Activated CD4-positive, alpha-beta T cell treated with anti-CD3 and anti-CD28 coated beads for 48 hours (primary cell): ENCODE measurements at regions not wholly inside any gene's neighbourhood (a gene's known extent, or its start where the extent isn't known, plus 50 kb on each side); places are given as distances from the start of the nearest gene placed in this dataset.

ENCODE experiments used
- DNase-seq: peaks from one replicate; pipeline ENCODE4 v3.0.0-alpha.2; 2020

DNA sequence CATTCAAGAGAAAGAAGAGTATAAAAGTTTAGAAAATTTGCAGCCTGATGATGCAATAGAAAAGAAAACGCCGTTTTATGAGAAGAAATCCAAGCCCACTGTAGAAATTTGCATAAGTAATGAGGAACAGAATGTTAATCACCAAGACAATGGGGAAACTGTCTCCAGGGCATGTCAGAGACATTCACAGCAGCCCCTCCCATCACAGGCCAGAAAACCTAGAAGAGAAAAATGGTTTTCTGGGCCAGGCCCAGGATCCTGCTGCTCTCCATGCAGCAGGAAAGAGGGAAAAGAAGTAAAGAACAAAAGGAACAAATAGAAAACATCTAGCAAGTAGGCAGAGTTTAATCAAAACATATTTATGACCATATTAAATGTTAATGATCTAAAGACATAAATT lies 119.0 kb downstream of the ANKRD50 start:
- DNase-seq = no peak

DNA sequence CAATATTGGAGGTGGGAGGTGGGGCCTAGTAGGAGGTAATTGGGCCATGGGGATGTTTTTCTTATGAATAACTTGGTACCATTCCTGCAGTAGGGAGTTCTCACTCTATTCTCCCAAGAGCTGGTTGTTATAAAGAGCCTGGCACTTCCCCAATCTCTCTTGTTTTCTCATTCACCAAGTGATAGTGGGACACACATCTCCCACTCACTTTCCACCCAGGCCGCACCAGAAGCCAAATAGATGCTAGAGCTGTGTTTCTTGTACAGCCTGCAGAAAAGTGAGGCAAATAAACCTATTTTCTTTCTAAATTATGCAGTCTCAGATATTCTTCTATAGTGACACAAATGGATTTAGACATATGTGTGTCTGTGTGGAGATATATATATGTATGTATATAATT lies 117.6 kb downstream of the ANKRD50 start:
- no peak for DNase-seq

DNA sequence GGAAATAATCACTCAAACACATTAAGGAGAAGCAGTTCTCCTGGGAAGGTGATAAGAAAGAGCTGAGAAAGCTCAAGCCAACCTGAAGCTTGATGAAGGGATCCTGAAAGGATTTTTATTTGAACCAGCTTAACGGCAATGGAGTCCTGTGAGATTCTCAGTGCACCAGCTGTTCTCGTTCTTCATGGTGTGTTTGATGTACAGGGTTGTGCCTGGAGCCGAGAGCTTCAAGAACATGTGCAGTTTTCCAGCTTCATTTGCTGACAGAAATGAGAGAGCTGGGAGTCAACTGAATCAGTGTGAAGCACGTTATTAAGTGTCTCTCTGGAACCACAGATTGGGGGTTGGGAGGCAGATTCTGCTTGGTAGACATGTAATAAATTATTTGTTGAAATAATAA lies 115.7 kb downstream of the ANKRD50 start:
- DNase-seq = no peak

DNA sequence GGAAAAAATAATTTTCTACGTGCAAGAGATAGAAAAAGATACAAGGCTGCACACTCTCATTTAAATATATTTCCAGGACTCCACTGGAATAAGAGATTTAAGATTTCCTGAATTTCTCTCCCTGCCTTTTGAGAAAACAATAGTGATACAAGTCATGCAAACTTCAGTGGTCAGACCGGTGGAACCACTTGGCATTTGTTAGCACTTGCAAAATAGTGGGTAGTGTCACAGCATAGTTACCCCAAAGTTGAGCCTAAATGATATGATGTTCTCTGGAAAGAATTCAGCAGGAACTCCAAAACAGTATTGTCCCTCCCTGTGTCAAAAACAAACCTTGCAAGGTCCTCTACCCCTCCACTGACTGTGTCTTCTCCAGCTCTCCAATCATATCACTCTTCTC lies 102.3 kb downstream of the ANKRD50 start:
- DNase-seq = no peak
